ENCODE measurements at regions not wholly inside any gene's neighbourhood (a gene's known extent, or its start where the extent isn't known, plus 50 kb on each side); places are given as distances from the start of the nearest gene placed in this dataset.

DNA sequence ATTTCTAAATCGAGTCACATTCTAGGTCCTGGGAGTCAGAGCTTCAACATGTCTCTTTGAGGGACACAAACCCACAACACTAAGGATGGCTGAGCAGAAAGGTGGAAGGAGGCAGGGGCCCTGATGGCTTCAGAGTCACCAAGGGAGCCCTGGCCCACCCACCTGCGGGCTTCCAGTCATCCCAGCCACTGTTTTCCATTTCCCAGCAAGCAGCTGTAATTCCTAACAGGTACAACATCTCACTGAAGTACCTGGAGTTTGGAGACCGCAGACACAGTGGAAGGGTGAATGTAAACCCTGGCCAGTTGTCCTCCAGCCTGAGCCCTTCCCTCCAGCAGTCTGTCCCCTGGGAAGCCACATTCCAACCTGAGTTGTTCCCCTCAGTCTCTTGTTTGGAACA is 562.8 kb downstream of the TBC1D22A start:
- TF ChIP-seq MXI1 (IDR thresholded peaks at IDR 0.05; ENCODE audit: borderline replicate concordance, low read depth, low read length) (no peak), CTCF (conservative IDR thresholded peaks at IDR 0.05; ENCODE audit: low read depth, low read length) (no peak), RAD21 (IDR thresholded peaks at IDR 0.05; ENCODE audit: low read length) (no peak), POLR2A (IDR thresholded peaks at IDR 0.05; ENCODE audit: low read depth, low read length) (no peak), SMC3 (IDR thresholded peaks at IDR 0.05; ENCODE audit: low read depth, low read length) (no peak), BHLHE40 (IDR thresholded peaks at IDR 0.05; ENCODE audit: low read depth, low read length) (no peak)

Measured in IMR-90 (cell line).